ENCODE measurements at regions not wholly inside any gene's neighbourhood (a gene's known extent, or its start where the extent isn't known, plus 50 kb on each side); places are given as distances from the start of the nearest gene placed in this dataset.

GRCh38 chr13:83702021-83702420, 180.3 kb downstream of the SLITRK1 start:
- ATAC-seq (ENCODE audit: low FRiP score in 2 of 2), result no peak
- no peaks in the 10 kb centered on the region for H3K4me1 ChIP-seq
- 50 to 69% methylated on average over 1 of the region's 1 CpG for WGBS, 2 donors
- DNase-seq, result no peak
- H3K9me3 ChIP-seq, result no peaks in the 10 kb centered on the region
- H3K27ac ChIP-seq, result no peak overlapping the region
- H3K27me3 ChIP-seq, result no peaks in the 10 kb centered on the region
- no peaks in the 10 kb centered on the region for H3K36me3 ChIP-seq
- no peak overlapping the region for H3K4me3 ChIP-seq
- TF ChIP-seq POLR2AphosphoS5 (IDR thresholded peaks at IDR 0.05) (no peak), EP300 (IDR thresholded peaks at IDR 0.05) (no peak), POLR2A (IDR thresholded peaks at IDR 0.05) (no peak), CTCF (IDR thresholded peaks at IDR 0.05) (no peak)

- DNase-seq, result no peak
- Histone ChIP-seq H3K4me3 (no peak overlapping the region), H3K27me3 (no peaks in the 10 kb centered on the region), H3K4me1 (no peaks in the 10 kb centered on the region), H3K36me3 (no peaks in the 10 kb centered on the region), H3K9me3 (no peaks in the 10 kb centered on the region), H3K27ac (no peak overlapping the region)
- no peak for ATAC-seq (ENCODE audit: low FRiP score in 2 of 2)
- no peak for TF ChIP-seq EP300 (IDR thresholded peaks at IDR 0.05)
- no peak for TF ChIP-seq POLR2AphosphoS5 (IDR thresholded peaks at IDR 0.05)
- no peak for TF ChIP-seq CTCF (IDR thresholded peaks at IDR 0.05)
- no peak for TF ChIP-seq POLR2A (IDR thresholded peaks at IDR 0.05)
- WGBS, 2 donors, result 66% methylated on average over 2 of the region's 2 CpGs
Observed at GRCh38 chr13:83692800-83693199, 189.5 kb downstream of the SLITRK1 start.

GRCh38 chr13:83691966-83692365, 190.3 kb downstream of the SLITRK1 start:
- Histone ChIP-seq H3K4me3 (no peak overlapping the region), H3K4me1 (no peaks in the 10 kb centered on the region), H3K27me3 (no peaks in the 10 kb centered on the region), H3K9me3 (no peaks in the 10 kb centered on the region), H3K27ac (no peak overlapping the region), H3K36me3 (no peaks in the 10 kb centered on the region)
- TF ChIP-seq EP300 (IDR thresholded peaks at IDR 0.05), result no peak
- no peak for TF ChIP-seq CTCF (IDR thresholded peaks at IDR 0.05)
- TF ChIP-seq POLR2AphosphoS5 (IDR thresholded peaks at IDR 0.05), result no peak
- TF ChIP-seq POLR2A (IDR thresholded peaks at IDR 0.05), result no peak
- WGBS, 2 donors, result 52 to 76% methylated on average over 1 of the region's 1 CpG
- no peak for DNase-seq
- no peak for ATAC-seq (ENCODE audit: low FRiP score in 2 of 2)

GRCh38 chr13:83681547-83681946, 200.7 kb downstream of the SLITRK1 start:
- 62 to 65% methylated on average over 1 of the region's 1 CpG for WGBS, 2 donors
- DNase-seq (no peak), ATAC-seq (ENCODE audit: low FRiP score in 2 of 2) (no peak)
- Histone ChIP-seq H3K9me3 (no peaks in the 10 kb centered on the region), H3K36me3 (no peaks in the 10 kb centered on the region), H3K27ac (no peak overlapping the region), H3K4me3 (no peak overlapping the region), H3K27me3 (no peaks in the 10 kb centered on the region), H3K4me1 (no peaks in the 10 kb centered on the region)
- TF ChIP-seq POLR2AphosphoS5 (IDR thresholded peaks at IDR 0.05) (no peak), POLR2A (IDR thresholded peaks at IDR 0.05) (no peak)

GRCh38 chr13:83677985-83678384, 204.3 kb downstream of the SLITRK1 start:
- Histone ChIP-seq H3K36me3 (no peaks in the 10 kb centered on the region), H3K4me1 (no peaks in the 10 kb centered on the region), H3K4me3 (no peak overlapping the region), H3K27me3 (no peaks in the 10 kb centered on the region), H3K9me3 (no peaks in the 10 kb centered on the region), H3K27ac (no peak overlapping the region)
- ATAC-seq (ENCODE audit: low FRiP score in 2 of 2), result no peak
- DNase-seq, result no peak
- TF ChIP-seq POLR2A (IDR thresholded peaks at IDR 0.05) (no peak), CTCF (IDR thresholded peaks at IDR 0.05) (no peak), POLR2AphosphoS5 (IDR thresholded peaks at IDR 0.05) (no peak), EP300 (IDR thresholded peaks at IDR 0.05) (no peak)

All from upper lobe of left lung (tissue), 6 donors.